GM18867 (cell line): ENCODE measurements at regions not wholly inside any gene's neighbourhood (a gene's known extent, or its start where the extent isn't known, plus 50 kb on each side); places are given as distances from the start of the nearest gene placed in this dataset.
A peak's percentile ranks its signal among the peaks of the same experiment; 100 is the strongest.
"Not testable (repeated sequence)": the region's sequence is repeated elsewhere in the genome, so short reads cannot be mapped to it uniquely, and the experiment has no call there.

Source experiments
- ATAC-seq: cut with Tn5 transposase; IDR thresholded peaks from one replicate; pipeline ENCODE4 v1.9.1; 2021; ENCODE audit warnings: mild to moderate bottlenecking, moderate library complexity; ENCODE audit not compliant: unreplicated experiment

GRCh38 chr3:125914608-125915436 is 54.2 kb upstream of the ROPN1B start:
- not testable (repeated sequence) for ATAC-seq

GRCh38 chr3:125915437-125915787 is 53.6 kb upstream of the ROPN1B start:
- not testable (repeated sequence) for ATAC-seq

- ATAC-seq, result peak; percentile 80
These were observed 53.1 kb upstream of the ROPN1B start for GRCh38 chr3:125915792-125916375.

- peak; percentile 90 for ATAC-seq
These were observed 52.5 kb upstream of the ROPN1B start for GRCh38 chr3:125916376-125916978.

- ATAC-seq, result not testable (repeated sequence)
These were observed 51.9 kb upstream of the ROPN1B start for GRCh38 chr3:125917020-125917549.

GRCh38 chr3:125918024-125918423 is 51.0 kb upstream of the ROPN1B start:
- ATAC-seq, result not testable (repeated sequence)

GRCh38 chr3:125918451-125918850 is 50.5 kb upstream of the ROPN1B start:
- not testable (repeated sequence) for ATAC-seq

GRCh38 chr3:125918866-125919265 is 50.1 kb upstream of the ROPN1B start:
- ATAC-seq, result not testable (repeated sequence)
